GM23338 (cell line): ENCODE measurements at regions not wholly inside any gene's neighbourhood (a gene's known extent, or its start where the extent isn't known, plus 50 kb on each side); places are given as distances from the start of the nearest gene placed in this dataset.

Experiments
- ATAC-seq: fragments of 200-7000 bp; cut with Tn5 transposase; 3 replicates; pipeline ENCODE4 v1.9.1; 2020
- DNase-seq: peaks from one replicate; pipeline ENCODE4 v3.0.0-alpha.2; 2015; ENCODE audit warnings: low spot score
- H2AFZ ChIP-seq: fragments of 200-600 bp; sonication (generic); 2 replicates; pipeline ENCODE4 v1.8.0; 2016; ENCODE audit warnings: antibody characterized with exemption, mild to moderate bottlenecking, moderate library complexity
- H3F3A ChIP-seq: fragments of 200-600 bp; sonication (generic); replicated peaks from 2 replicates; pipeline ENCODE4 v1.8.0; 2017; ENCODE audit warnings: antibody characterized with exemption, mixed run types, low read depth
- H3K27ac ChIP-seq: fragments of 200-600 bp; sonication (generic); 2 replicates; pipeline ENCODE4 v1.6.1; 2016; ENCODE audit warnings: low read depth
- H3K27me3 ChIP-seq: fragments of 200-600 bp; sonication (generic); 2 replicates; pipeline ENCODE4 v1.8.0; 2016; ENCODE audit warnings: mild to moderate bottlenecking, mixed run types, moderate library complexity; ENCODE audit not compliant: insufficient read depth
- H3K36me3 ChIP-seq: fragments of 200-600 bp; sonication (generic); 2 replicates; pipeline ENCODE4 v1.8.0; 2016; ENCODE audit warnings: mild to moderate bottlenecking; ENCODE audit not compliant: insufficient read depth
- H3K4me1 ChIP-seq: fragments of 200-600 bp; sonication (generic); 2 replicates; pipeline ENCODE4 v1.8.0; 2016; ENCODE audit warnings: mild to moderate bottlenecking, moderate library complexity; ENCODE audit not compliant: insufficient read depth
- H3K4me2 ChIP-seq: fragments of 200-600 bp; sonication (generic); 2 replicates; pipeline ENCODE4 v1.7.1; 2017; ENCODE audit warnings: mixed run types
- H3K4me3 ChIP-seq: fragments of 200-600 bp; sonication (generic); 2 replicates; pipeline ENCODE4 v1.6.1; 2016; ENCODE audit warnings: mixed run types
- H3K79me2 ChIP-seq: fragments of 200-600 bp; sonication (generic); replicated peaks from 2 replicates; pipeline ENCODE4 v1.8.0; 2017; ENCODE audit warnings: mild to moderate bottlenecking; ENCODE audit not compliant: insufficient read depth
- H3K9me2 ChIP-seq: fragments of 200-600 bp; sonication (generic); 2 replicates; pipeline ENCODE4 v1.8.0; 2017; ENCODE audit not compliant: insufficient read depth
- H4K20me1 ChIP-seq: fragments of 200-600 bp; sonication (generic); replicated peaks from 2 replicates; pipeline ENCODE4 v1.8.0; 2017; ENCODE audit warnings: mild to moderate bottlenecking; ENCODE audit not compliant: insufficient read depth
- H3K27ac Mint-ChIP-seq: 2 replicates; pipeline ENCODE4 v1.8.0; 2020; ENCODE audit warnings: inconsistent platforms, mild to moderate bottlenecking, moderate library complexity, mixed read lengths
- H3K27me3 Mint-ChIP-seq: 3 replicates; pipeline ENCODE4 v1.8.0; 2022; ENCODE audit warnings: low read depth, mild to moderate bottlenecking, moderate library complexity, mixed read lengths, inconsistent platforms; ENCODE audit not compliant: insufficient read depth, poor library complexity
- H3K36me3 Mint-ChIP-seq: 3 replicates; pipeline ENCODE4 v1.8.0; 2021; ENCODE audit warnings: low read depth, mild to moderate bottlenecking, inconsistent platforms, moderate library complexity, mixed read lengths
- H3K4me1 Mint-ChIP-seq: 3 replicates; pipeline ENCODE4 v1.8.0; 2020; ENCODE audit warnings: mild to moderate bottlenecking, inconsistent platforms, mixed read lengths
- H3K4me3 Mint-ChIP-seq: 3 replicates; pipeline ENCODE4 v1.8.0; 2021; ENCODE audit warnings: moderate library complexity, mild to moderate bottlenecking, inconsistent platforms, mixed read lengths
- H3K9me3 Mint-ChIP-seq: 3 replicates; pipeline ENCODE4 v1.8.0; 2020; ENCODE audit warnings: moderate library complexity, mild to moderate bottlenecking, inconsistent platforms, mixed read lengths
- EZH2phosphoT487 ChIP-seq: fragments of 200-600 bp; sonication (generic); IDR thresholded peaks from one replicate; pipeline ENCODE4 v1.8.1; 2018; ENCODE audit warnings: antibody characterized with exemption; ENCODE audit not compliant: unreplicated experiment
- JUNB ChIP-seq: IDR thresholded peaks from one replicate; pipeline ENCODE4 v1.6.1; 2016; ENCODE audit warnings: antibody characterized with exemption; ENCODE audit not compliant: unreplicated experiment
- POLR2AphosphoS5 ChIP-seq: IDR thresholded peaks from 2 replicates; pipeline ENCODE4 v1.6.1; 2016; ENCODE audit warnings: antibody characterized with exemption, low read depth
- TF ChIP-seq, protein P1 (sequence below): IDR thresholded peaks from 2 replicates; pipeline ENCODE4 v1.6.1; 2016; ENCODE audit warnings: antibody characterized with exemption
- TF ChIP-seq, protein P2 (sequence below): fragments of 250-450 bp; sonication (Bioruptor Pico); IDR thresholded peaks from 2 replicates; pipeline ENCODE4 v1.5.0; 2020; ENCODE audit warnings: mild to moderate bottlenecking, moderate library complexity
- TF ChIP-seq, protein P3 (sequence below): IDR thresholded peaks from one replicate; pipeline ENCODE4 v1.6.1; 2018; ENCODE audit warnings: antibody characterized with exemption; ENCODE audit not compliant: unreplicated experiment

- TF ChIP-seq, protein P1, sequence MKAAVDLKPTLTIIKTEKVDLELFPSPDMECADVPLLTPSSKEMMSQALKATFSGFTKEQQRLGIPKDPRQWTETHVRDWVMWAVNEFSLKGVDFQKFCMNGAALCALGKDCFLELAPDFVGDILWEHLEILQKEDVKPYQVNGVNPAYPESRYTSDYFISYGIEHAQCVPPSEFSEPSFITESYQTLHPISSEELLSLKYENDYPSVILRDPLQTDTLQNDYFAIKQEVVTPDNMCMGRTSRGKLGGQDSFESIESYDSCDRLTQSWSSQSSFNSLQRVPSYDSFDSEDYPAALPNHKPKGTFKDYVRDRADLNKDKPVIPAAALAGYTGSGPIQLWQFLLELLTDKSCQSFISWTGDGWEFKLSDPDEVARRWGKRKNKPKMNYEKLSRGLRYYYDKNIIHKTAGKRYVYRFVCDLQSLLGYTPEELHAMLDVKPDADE: no peak
- TF ChIP-seq, protein P2, sequence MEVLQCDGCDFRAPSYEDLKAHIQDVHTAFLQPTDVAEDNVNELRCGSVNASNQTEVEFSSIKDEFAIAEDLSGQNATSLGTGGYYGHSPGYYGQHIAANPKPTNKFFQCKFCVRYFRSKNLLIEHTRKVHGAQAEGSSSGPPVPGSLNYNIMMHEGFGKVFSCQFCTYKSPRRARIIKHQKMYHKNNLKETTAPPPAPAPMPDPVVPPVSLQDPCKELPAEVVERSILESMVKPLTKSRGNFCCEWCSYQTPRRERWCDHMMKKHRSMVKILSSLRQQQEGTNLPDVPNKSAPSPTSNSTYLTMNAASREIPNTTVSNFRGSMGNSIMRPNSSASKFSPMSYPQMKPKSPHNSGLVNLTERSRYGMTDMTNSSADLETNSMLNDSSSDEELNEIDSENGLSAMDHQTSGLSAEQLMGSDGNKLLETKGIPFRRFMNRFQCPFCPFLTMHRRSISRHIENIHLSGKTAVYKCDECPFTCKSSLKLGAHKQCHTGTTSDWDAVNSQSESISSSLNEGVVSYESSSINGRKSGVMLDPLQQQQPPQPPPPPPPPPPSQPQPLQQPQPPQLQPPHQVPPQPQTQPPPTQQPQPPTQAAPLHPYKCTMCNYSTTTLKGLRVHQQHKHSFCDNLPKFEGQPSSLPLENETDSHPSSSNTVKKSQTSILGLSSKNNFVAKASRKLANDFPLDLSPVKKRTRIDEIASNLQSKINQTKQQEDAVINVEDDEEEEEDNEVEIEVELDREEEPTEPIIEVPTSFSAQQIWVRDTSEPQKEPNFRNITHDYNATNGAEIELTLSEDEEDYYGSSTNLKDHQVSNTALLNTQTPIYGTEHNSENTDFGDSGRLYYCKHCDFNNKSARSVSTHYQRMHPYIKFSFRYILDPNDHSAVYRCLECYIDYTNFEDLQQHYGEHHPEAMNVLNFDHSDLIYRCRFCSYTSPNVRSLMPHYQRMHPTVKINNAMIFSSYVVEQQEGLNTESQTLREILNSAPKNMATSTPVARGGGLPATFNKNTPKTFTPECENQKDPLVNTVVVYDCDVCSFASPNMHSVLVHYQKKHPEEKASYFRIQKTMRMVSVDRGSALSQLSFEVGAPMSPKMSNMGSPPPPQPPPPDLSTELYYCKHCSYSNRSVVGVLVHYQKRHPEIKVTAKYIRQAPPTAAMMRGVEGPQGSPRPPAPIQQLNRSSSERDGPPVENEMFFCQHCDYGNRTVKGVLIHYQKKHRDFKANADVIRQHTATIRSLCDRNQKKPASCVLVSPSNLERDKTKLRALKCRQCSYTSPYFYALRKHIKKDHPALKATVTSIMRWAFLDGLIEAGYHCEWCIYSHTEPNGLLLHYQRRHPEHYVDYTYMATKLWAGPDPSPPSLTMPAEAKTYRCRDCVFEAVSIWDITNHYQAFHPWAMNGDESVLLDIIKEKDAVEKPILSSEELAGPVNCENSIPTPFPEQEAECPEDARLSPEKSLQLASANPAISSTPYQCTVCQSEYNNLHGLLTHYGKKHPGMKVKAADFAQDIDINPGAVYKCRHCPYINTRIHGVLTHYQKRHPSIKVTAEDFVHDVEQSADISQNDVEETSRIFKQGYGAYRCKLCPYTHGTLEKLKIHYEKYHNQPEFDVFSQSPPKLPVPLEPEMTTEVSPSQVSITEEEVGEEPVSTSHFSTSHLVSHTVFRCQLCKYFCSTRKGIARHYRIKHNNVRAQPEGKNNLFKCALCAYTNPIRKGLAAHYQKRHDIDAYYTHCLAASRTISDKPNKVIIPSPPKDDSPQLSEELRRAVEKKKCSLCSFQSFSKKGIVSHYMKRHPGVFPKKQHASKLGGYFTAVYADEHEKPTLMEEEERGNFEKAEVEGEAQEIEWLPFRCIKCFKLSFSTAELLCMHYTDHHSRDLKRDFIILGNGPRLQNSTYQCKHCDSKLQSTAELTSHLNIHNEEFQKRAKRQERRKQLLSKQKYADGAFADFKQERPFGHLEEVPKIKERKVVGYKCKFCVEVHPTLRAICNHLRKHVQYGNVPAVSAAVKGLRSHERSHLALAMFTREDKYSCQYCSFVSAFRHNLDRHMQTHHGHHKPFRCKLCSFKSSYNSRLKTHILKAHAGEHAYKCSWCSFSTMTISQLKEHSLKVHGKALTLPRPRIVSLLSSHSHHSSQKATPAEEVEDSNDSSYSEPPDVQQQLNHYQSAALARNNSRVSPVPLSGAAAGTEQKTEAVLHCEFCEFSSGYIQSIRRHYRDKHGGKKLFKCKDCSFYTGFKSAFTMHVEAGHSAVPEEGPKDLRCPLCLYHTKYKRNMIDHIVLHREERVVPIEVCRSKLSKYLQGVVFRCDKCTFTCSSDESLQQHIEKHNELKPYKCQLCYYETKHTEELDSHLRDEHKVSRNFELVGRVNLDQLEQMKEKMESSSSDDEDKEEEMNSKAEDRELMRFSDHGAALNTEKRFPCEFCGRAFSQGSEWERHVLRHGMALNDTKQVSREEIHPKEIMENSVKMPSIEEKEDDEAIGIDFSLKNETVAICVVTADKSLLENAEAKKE (CRISPR knock-in tag): no peak
- no peak for TF ChIP-seq POLR2AphosphoS5
Observed at GRCh38 chr6:86154852-86155251, 512.2 kb upstream of the SYNCRIP start (continued).

DNA sequence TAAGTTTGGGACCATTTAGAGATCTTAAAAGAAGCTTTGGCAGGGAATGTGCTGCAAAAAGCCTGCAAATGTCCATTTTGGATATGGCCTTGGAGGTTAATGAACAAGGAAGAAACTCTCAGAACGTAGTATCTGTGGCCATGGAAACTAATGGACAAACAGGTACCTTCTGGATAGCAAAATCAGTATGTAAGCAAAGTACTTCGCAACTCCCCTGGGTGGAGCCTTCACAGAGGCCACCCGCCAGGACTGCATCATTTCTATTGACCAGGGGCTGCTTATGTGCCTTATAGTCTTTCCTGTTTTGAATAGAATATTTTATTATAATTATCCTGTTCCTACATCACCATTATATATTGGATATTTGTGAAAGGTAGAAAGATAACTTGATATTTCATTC lies 510.8 kb upstream of the SYNCRIP start:
- H3K36me3 ChIP-seq: no peaks in the 10 kb centered on the region
- H3K4me2 ChIP-seq: no peak overlapping the region
- no peaks in the 10 kb centered on the region for H4K20me1 ChIP-seq
- no peaks in the 10 kb centered on the region for H3K27me3 ChIP-seq
- H3K4me3 ChIP-seq: no peak overlapping the region
- peak overlapping the region; percentile 19 for H2AFZ ChIP-seq
- peaks cover 19% of the 10 kb centered on the region for H3K4me1 Mint-ChIP-seq
- H3K36me3 Mint-ChIP-seq: no peaks in the 10 kb centered on the region
- H3K4me1 ChIP-seq: peaks cover 12% of the 10 kb centered on the region
- ATAC-seq (no peak), DNase-seq (no peak)
- H3K27ac ChIP-seq: no peak overlapping the region
- H3K27me3 Mint-ChIP-seq: peaks cover 2% of the 10 kb centered on the region
- no peak overlapping the region for H3K27ac Mint-ChIP-seq
- no peaks in the 10 kb centered on the region for H3K79me2 ChIP-seq
- no peaks in the 10 kb centered on the region for H3F3A ChIP-seq
- H3K9me2 ChIP-seq: peaks cover 4% of the 10 kb centered on the region; the same call in 1 of the 2 replicates
- H3K4me3 Mint-ChIP-seq: no peak overlapping the region
- no peaks in the 10 kb centered on the region; the same call in 2 of the 3 replicates for H3K9me3 Mint-ChIP-seq
- TF ChIP-seq JUNB (no peak), EZH2phosphoT487 (no peak)
- TF ChIP-seq, protein P3, sequence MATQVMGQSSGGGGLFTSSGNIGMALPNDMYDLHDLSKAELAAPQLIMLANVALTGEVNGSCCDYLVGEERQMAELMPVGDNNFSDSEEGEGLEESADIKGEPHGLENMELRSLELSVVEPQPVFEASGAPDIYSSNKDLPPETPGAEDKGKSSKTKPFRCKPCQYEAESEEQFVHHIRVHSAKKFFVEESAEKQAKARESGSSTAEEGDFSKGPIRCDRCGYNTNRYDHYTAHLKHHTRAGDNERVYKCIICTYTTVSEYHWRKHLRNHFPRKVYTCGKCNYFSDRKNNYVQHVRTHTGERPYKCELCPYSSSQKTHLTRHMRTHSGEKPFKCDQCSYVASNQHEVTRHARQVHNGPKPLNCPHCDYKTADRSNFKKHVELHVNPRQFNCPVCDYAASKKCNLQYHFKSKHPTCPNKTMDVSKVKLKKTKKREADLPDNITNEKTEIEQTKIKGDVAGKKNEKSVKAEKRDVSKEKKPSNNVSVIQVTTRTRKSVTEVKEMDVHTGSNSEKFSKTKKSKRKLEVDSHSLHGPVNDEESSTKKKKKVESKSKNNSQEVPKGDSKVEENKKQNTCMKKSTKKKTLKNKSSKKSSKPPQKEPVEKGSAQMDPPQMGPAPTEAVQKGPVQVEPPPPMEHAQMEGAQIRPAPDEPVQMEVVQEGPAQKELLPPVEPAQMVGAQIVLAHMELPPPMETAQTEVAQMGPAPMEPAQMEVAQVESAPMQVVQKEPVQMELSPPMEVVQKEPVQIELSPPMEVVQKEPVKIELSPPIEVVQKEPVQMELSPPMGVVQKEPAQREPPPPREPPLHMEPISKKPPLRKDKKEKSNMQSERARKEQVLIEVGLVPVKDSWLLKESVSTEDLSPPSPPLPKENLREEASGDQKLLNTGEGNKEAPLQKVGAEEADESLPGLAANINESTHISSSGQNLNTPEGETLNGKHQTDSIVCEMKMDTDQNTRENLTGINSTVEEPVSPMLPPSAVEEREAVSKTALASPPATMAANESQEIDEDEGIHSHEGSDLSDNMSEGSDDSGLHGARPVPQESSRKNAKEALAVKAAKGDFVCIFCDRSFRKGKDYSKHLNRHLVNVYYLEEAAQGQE: no peak
